GM19452 (cell line): ENCODE measurements at regions not wholly inside any gene's neighbourhood (a gene's known extent, or its start where the extent isn't known, plus 50 kb on each side); places are given as distances from the start of the nearest gene placed in this dataset.

Experiments used
- ATAC-seq: cut with Tn5 transposase; IDR thresholded peaks from one replicate; pipeline ENCODE4 v1.9.1; 2021; ENCODE audit not compliant: unreplicated experiment

GRCh38 chr1:38097284-38097898 lies 50.8 kb upstream of the POU3F1 start:
- no peak for ATAC-seq
